Esophagus muscularis mucosa (tissue), 3 donors: ENCODE measurements at regions not wholly inside any gene's neighbourhood (a gene's known extent, or its start where the extent isn't known, plus 50 kb on each side); places are given as distances from the start of the nearest gene placed in this dataset.

Experiments
- POLR2A ChIP-seq: fragments of 450-650 bp; IDR thresholded peaks from one replicate; pipeline ENCODE4 v1.6.1; 2017; ENCODE audit warnings: antibody characterized with exemption, moderate library complexity, mild to moderate bottlenecking, low read depth
- TF ChIP-seq, protein P1 (sequence below), 3 experiments: fragments of 200-600 bp in 2 of 3; fragments of 450-650 bp in 1 of 3; sonication (generic) in 2 of 3; IDR thresholded peaks; one replicate each; pipeline ENCODE4 v1.5.1; 2017 to 2019; ENCODE audit warnings: antibody characterized with exemption in 3 of 3, mild to moderate bottlenecking in 2 of 3, moderate library complexity in 1 of 3

DNA sequence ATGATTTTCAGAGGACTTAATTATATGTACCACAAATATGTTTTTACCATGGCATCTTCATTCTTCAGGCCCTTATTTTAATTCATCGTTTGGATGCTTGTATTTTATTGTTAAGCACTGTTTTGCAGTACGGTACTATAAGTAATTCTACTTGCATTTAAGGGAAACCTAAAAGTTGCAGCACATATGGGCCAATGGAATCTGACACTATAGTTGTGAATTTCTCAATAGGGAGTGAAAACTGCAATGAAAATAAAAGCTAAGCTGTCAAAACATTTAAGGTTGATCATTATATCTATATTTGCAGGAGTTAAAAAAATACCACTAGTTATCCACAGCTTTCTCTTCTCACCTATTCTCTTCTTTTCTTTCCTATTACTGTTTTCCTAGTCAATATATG is 1071.8 kb downstream of the MAT2B start:
- TF ChIP-seq, protein P1, sequence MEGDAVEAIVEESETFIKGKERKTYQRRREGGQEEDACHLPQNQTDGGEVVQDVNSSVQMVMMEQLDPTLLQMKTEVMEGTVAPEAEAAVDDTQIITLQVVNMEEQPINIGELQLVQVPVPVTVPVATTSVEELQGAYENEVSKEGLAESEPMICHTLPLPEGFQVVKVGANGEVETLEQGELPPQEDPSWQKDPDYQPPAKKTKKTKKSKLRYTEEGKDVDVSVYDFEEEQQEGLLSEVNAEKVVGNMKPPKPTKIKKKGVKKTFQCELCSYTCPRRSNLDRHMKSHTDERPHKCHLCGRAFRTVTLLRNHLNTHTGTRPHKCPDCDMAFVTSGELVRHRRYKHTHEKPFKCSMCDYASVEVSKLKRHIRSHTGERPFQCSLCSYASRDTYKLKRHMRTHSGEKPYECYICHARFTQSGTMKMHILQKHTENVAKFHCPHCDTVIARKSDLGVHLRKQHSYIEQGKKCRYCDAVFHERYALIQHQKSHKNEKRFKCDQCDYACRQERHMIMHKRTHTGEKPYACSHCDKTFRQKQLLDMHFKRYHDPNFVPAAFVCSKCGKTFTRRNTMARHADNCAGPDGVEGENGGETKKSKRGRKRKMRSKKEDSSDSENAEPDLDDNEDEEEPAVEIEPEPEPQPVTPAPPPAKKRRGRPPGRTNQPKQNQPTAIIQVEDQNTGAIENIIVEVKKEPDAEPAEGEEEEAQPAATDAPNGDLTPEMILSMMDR (IDR thresholded peaks at IDR 0.05) = no peak
- no peak for TF ChIP-seq POLR2A
